Right lung (tissue), 2 donors: ENCODE measurements at regions not wholly inside any gene's neighbourhood (a gene's known extent, or its start where the extent isn't known, plus 50 kb on each side); places are given as distances from the start of the nearest gene placed in this dataset.
"Not testable (repeated sequence)": the region's sequence is repeated elsewhere in the genome, so short reads cannot be mapped to it uniquely, and the experiment has no call there.

Experiments
- DNase-seq, 2 donors: peaks; one replicate each; pipeline ENCODE4 v3.0.0-alpha.2; 2013

GRCh38 chr7:69309601-69310000, 288.7 kb upstream of the AUTS2 start:
- no peak for DNase-seq

- no peak for DNase-seq
Observed at GRCh38 chr7:69311489-69311888, 286.8 kb upstream of the AUTS2 start.

DNA sequence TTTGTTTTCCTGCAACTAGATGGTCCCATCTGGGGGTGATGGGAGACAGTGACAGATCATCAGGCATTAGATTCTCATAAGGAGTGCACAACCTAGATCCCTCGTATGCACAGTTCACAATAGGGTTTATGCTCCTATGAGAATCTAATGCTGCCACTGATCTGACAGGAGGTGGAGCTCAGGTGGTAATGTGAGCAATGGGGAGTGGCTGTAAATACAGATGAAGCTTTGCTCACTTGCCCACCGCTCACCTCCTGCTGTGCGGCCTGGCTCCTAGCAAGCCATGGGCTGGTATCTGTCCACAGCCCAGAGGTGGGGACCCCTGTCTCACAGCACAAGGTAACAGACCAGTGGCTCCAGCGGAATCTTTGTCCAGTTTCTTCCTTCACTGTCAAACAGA, 284.4 kb upstream of the AUTS2 start:
- not testable (repeated sequence) for DNase-seq

DNA sequence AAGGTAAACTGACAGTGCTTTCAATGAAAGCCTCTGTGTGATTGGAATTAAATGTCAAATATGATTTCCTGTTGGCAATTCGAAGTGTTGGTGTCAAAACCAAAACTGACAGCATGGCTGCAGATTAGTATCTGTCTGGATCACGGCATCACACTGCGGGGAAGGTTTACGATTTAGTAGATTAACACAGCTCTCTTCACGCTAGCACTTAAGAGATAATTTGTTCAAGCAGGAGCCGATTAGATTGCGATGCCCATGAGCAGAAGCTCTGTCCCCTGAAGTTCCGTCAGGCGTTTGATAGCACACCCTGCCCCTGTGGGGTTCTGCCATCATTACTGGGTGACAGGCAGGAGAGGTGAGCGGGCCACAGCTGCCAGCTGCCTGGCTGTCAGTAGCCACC, 279.5 kb upstream of the AUTS2 start:
- no peak for DNase-seq

- DNase-seq = no peak
Observed at GRCh38 chr7:69328516-69328915, 269.8 kb upstream of the AUTS2 start.

- DNase-seq = no peak
Observed at GRCh38 chr7:69334701-69335100, 263.6 kb upstream of the AUTS2 start.

DNA sequence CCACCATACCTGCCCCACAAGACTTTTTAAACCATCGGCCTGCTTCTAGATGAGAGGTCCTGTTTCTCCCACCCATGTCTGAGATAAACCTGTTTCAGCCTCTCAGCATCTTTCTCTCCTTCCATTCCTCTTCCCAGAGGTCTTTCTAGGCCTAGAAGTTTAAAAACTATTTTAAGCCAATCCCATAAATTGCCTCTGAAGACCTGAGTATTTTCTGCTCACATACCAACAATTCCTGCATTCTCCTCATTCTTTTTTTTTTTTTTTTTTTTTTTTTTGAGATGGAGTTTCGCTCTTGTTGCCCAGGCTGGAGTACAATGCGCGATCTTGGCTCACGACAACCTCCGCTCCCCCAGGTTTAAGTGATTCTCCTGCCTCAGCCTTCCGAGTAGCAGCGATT, 262.9 kb upstream of the AUTS2 start:
- DNase-seq = no peak

GRCh38 chr7:69336976-69337375, 261.3 kb upstream of the AUTS2 start:
- no peak for DNase-seq

DNA sequence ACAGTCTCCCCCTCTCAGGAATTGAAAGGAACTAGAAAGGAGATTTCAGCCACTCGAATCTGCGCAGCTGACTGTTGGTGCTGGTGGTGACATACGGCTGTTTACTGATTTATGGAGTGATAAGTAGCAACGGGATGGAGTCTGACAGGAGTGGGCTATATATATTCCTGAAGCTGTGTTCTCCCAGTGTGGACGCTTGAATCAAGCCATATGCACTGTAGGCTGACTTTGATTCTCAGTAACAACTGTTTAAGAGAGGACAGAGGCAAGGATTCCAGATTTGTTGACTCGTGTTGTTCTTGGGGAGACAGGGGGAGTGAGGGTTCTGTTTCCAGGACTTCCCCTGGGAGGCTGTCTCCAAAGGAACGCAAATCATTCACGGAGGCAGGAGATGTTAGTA, 260.1 kb upstream of the AUTS2 start:
- DNase-seq = peak; percentile 10 to 23

- no peak for DNase-seq
Observed at GRCh38 chr7:69341288-69341687, 257.0 kb upstream of the AUTS2 start.

DNA sequence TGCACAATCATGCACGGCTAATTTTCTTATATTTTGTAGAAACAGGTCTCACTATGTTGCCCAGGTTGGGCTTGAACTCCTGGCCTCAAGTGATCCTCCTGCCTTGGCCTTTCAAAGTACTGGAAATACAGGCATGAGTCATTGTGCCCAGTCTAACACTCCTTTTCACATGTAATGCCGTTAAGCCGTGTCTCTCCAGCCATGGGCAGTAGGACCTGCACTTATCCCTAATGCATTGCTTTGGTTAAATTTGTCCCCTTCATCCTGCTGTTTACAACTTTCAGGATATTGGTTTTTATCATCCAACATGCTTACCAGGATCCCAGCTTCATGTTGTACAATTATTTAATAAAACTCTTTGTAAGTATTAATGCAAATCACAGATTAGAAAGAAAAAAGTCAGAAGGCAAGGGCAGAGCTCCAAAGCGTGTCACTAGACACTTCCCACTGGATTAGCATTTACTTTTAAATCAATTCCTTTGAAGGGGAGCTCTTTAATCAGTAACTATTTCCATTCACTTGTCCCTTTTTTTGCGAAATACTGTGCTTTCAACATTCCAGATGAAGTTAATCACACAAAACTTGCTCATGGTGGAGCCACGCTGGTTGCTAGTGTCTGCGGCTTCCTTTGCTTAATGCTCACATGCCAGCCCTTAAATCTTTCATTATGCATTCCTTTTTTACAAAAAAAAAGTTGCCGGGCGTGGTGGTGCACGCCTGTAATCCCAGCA, 256.0 kb upstream of the AUTS2 start:
- no peak for DNase-seq

- DNase-seq = no peak
Observed at GRCh38 chr7:69349291-69349690, 249.0 kb upstream of the AUTS2 start.

DNA sequence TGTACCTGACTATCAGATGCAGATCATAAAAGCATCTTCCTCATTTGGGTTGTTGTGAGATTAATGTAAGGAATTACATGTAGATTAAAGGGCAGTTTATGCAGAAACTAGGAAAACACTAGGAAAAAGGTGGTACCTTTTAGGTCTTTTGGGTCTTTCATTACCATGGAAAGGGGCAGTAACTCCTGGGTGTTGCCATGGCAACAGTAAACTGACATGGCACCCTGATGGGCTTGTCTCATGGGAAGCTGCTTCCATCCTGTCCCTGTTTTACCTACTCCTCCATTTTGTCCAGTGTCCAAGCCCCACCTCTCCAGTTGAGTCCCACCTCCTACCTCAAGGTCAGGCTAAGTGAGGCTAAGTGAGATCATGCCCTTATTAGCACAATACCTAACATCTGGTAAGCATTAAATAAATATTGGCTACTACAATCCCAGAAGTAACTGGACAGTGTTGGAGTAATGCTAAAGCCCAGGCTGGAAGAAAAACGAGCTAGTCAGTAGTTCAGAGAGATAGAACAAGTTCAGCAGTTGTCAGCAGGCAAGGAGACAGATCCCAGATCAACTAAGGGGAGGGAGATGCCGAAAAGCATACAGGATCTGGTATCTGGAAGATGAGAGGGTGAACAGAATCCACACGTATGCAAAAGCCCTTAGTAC, 240.0 kb upstream of the AUTS2 start:
- DNase-seq = no peak

GRCh38 chr7:69359003-69359700, 239.1 kb upstream of the AUTS2 start:
- no peak for DNase-seq

GRCh38 chr7:69360913-69361312, 237.4 kb upstream of the AUTS2 start:
- DNase-seq = no peak

GRCh38 chr7:69363136-69363535, 235.1 kb upstream of the AUTS2 start:
- no peak for DNase-seq

DNA sequence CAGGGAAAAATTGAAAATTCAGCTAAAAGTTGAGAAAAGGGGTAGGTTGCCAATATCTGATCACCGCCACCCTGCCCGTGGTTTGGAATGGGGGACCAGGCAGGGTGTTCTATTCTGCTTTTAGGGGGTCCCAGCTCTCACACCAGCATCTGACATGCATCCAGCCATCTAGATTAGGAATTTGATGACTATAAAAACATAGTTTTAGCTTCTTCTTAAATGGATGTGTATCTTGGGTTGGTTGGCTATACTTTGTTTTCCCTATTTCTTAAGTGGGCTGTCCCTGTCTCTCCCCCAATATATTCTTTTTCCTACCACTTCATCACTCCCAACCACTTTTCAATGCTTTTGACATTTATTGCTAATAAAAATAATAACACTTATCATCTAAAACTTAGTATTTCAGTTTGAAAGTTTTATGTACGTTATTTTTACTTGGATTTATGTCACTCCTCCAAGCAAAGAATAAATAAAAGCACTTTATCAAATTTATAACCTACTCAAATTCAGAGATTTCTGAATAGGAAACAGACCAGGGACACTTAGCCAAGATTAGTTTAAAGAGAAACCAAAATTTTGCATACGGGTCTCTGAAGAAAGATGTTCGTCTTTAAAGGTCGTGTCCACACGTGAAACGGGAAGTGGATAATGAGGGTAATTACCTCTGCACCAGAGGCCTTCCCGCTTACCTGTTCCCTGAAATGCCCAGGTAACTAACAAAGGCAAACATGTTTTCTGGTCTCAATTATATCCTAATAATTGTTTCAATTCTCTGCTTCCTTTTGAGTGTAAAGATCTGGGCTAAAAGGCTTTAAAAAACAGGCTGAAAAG, 233.2 kb upstream of the AUTS2 start:
- no peak for DNase-seq

GRCh38 chr7:69365651-69366192, 232.6 kb upstream of the AUTS2 start:
- DNase-seq = peak; percentile 23 to 32

GRCh38 chr7:69367780-69368179, 230.5 kb upstream of the AUTS2 start:
- DNase-seq = no peak

DNA sequence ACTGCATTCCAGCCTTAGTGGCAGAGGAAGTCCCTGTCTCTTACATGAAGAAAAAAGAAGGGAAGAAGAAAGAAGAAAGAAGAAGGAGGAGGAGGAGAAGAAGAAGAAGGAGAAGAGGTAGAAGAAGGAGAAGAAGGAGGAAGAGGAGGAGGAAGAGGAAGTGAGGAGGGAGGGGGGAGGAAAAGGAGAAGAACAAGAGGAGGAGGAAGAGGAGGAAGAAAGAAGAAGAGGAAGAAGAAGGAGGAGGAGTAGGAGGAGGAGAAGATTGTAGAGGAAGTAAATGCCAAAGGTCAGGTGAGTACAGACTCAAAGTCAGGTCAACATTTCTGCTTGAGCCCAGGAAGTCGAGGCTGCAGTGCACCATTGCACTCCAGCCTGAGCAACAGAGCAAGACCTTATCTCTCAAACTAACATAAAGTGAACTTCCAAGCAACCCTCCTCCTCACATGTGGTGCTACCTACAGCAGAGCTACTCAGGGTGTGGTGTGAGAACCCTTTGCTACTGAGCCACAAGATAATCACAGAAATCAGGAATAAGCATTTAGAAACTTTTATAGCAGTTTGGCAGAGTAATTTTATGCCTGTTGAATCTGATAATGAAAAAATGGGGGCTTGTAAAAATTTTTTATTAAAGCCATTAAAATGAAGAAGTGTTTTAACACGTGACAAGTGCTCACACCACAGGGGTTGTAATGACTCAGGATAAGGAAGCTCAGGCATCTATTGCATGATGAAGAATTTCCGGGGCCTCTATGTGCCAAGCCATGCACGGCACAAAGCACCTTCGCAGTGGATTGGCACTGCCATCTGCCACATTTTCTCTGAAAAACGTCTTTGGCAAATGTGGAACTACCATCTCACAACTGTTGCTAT, 224.9 kb upstream of the AUTS2 start:
- DNase-seq = peak in 1 of 2 donors; percentile 21

GRCh38 chr7:69374044-69374425, 224.2 kb upstream of the AUTS2 start:
- peak; percentile 78 to 83 for DNase-seq
